KBM-7 (cell line): ENCODE measurements at regions not wholly inside any gene's neighbourhood (a gene's known extent, or its start where the extent isn't known, plus 50 kb on each side); places are given as distances from the start of the nearest gene placed in this dataset.

Experiments
- DNase-seq: peaks from one replicate; pipeline ENCODE4 v3.0.0-alpha.2; 2015
- in situ Hi-C: fragments of 300-500 bp; cut with MboI; formaldehyde crosslinking; loops from 2 replicates; pipeline ENCODE4 v1.14.3; 2020; ENCODE audit warnings: low sequenced_read_pairs, low pct_unique_long_range_greater_than_20kb, mixed read lengths

DNA sequence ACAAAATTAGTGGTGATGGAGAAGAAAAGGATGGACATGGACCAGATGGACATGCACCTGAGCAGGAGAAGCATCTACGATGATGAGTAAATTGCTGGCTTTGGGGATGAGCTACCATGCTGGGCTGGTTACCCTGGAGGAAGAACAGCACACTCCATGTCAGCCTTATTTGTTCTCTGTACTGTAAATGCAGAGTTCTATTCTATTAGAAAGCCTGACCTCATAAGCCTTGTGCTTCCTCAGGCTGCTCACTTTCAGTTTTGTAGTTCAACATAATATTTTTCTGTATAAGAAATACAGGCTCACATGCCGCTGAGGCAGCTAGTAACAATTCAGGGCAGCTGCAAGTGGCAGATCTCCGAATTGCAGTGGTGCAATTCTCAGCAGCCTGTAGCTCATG, 249.6 kb downstream of the PLA2G4A start:
- DNase-seq = no peak
- in situ Hi-C loops = no loop called here

DNA sequence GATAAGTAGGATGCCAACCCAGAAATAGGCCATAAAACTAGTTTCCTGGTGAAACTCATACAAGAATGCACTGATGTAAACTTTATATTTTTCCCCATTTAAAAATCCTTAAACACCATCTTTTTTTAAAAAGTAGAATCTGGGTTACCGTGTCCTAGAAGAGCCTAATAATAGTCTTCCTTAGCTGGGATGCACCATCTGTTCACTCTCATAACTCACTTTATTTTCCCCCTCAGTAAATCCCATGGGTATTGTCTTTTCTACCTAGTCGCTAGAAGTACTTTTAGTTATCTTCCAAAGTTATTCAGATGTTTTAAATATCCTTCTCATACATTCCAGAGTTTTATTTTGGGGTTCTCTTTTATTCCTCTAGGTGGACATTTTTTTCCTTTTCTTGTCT, 250.2 kb downstream of the PLA2G4A start:
- in situ Hi-C loops = no loop called here

DNA sequence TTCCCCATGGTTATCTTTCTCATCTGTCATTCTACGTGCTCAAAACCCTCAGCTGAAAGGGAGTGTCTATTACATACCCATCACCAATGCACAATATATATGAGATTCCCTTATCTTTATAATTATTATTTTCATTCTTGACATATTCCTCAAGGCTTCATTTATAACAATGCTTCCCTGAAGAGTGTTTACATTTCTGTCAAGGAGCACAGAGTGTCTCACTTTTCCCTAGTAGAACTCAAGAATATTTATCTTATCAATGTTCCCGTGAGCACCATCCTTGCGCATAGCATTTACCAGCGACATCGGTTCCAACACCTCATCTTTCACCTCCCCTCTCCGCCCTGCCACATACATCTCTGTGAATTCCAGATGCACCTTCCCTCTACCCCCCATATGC, 250.6 kb downstream of the PLA2G4A start:
- DNase-seq = no peak
- in situ Hi-C loops = no loop called here

More for the DNA sequence above, 250.2 kb downstream of the PLA2G4A start:
- no peak for DNase-seq

DNA sequence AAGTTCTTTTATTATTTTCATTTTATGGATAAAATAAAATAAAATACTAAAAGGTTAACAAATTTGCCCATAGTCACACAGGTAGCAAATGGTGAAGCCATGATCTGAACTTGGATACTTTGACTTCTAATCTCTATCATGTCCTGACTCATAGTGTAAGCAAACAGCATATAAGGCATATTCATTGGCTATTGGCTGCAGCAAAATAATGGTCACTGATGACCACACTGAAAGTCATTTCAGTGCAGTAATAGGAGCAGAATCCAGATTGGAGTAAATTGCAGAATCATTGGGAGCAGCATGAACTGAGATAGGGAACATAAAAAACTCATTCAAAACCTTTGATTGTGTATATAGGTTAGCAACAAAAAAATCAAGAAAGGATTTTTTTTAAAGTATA, 262.9 kb downstream of the PLA2G4A start:
- DNase-seq = no peak
- in situ Hi-C loops = no loop called here

DNA sequence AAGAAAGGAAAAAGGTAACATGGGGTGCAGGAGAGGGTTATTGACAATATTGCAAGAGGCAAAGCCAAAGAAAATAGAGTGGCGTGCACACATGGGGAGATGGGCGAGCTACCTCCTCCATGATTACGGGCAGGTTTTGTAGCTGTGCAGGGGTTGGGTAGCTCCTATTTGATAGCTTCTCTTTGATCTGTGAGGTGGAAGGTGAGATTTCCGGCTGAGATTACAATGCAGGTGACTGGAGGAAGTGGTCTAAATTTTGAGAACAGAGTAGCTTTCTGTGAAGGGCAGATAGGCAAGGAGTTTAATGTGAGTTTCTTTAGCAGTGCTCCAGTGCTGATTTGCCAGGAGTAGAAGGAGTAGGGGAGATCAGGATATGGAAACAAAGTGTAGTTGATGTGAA, 263.4 kb downstream of the PLA2G4A start:
- in situ Hi-C loops = no loop called here
- no peak for DNase-seq

DNA sequence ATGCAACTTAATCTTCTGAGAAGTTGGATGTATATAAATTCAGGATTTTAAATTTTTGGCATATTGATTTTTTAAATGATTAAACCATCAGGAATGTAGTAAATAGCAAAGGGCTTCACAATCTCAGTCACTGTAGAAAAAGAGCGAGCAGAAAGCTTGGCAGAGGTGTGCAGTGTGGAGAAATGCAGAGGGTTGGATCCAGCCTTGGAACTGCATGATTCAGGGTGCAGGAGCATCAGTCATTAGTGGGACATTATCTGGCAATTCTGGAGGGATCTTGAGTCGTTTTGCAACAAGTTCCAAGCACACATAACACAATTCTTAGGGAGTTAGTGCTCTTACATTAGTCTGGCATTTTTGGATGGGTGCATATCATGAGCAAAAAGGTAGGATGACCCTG, 267.9 kb downstream of the PLA2G4A start:
- no peak for DNase-seq
- in situ Hi-C loops = no loop called here

DNA sequence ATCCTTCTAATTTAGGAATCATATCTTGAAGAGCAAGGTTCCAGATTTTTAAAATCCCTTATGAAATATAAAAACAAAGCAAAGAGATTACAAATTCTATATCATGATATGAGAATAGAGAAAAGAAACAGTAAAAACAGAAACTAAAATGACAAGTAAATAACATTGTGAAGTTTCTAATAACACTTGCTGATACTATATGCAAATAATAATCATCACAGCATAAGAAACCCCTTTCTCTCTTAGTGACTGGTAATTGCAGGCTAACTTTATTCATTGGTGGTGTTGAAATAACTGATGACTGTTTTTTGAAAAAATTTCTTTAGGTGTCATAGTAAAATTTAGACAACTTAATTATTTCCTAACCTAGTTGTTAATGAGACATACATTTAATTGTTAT, 281.6 kb downstream of the PLA2G4A start:
- DNase-seq = no peak
- in situ Hi-C loops = no loop called here

DNA sequence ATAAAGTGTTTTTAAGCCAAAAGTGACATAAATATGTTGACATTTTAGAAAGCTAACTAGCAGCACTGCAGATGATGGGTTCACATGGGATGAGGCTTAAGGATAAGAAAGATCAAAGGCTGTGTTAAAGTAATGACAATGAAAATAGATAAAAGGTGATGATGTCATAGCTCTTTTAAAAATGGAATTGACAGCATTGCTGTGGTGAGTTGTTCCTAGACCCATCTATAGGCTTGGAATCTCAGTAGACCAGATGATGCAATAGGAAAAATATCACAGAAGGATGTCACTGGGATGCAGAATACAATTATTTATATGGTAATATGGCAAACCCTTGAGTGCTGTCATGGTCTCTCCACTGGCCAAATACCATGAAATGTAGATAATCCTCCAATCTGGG, 286.0 kb downstream of the PLA2G4A start:
- no peak for DNase-seq
- in situ Hi-C loops = no loop called here

DNA sequence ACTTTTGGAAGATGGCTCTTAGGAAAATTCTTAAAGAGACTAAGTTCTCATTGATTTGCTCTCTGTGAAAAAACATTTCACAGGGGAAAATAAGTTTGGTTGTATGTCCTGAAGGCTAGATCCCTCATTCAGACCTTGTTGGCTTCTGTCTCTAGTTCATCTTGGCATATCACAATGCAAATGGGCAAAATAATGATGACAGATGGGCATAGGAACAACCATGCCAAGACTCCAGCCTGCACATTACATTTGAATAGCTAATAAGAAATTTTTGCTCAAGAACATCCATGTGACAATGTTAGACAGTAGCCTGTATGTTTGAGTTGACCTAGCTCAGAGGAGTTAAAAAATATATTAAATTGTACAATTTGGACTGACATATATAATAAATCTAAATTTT, 292.9 kb downstream of the PLA2G4A start:
- in situ Hi-C loops = no loop called here
- DNase-seq = no peak

DNA sequence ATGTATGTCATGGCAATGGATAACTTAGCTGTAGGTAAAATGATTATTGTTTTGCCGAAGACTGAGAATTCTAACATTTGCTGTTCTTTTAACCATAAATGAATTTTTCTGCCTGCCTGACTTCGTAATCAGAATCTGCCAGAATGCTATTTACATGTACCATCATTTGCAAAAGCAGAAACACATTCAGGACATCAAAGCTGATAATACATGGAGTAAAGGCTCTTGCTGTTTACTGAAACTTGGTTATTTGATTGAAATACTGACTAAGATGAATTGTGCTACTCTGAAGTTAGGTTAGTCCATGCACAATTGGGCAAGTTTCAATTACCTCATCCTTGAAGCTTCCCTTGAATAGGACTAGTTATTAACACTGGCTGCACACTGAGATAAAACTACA, 293.8 kb downstream of the PLA2G4A start:
- no peak for DNase-seq
- in situ Hi-C loops = no loop called here

DNA sequence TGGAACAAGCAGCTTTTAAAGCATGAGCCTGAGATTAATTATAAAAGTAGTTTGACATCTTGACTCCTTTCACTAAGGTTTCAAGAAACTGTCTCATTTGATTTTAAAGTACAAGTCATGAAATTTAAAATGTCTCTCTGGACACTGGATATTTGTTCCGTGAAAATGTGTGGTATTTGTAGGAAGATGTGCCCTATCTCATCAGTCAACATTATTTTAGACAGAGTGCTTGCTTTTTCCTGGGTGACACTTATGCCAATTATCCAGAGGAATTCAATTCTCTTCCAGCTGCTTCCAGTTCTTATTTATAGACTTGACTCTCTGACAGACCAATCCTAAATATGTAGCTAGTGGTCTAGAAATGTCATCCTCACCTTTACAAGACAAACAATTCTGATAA, 300.4 kb downstream of the PLA2G4A start:
- in situ Hi-C loops = no loop called here
- DNase-seq = no peak

DNA sequence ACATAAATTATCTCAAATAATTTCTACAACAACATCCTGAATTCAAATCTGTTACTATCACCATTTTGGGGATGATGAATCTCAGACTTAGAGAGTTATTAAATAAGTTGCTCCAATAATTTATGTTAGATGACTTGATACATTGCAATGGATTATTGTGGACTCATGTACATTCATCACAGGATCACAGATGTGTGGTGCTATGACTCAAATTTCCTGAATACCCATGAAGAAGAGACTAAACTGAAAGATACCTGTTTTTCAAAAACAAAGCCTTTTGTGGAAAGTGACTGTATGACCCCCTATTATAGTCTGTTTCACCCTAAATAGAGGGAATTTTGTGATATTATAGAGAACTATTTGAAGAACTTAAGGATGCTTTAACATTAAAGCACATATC, 315.0 kb downstream of the PLA2G4A start:
- in situ Hi-C loops = no loop called here
- DNase-seq = no peak

DNA sequence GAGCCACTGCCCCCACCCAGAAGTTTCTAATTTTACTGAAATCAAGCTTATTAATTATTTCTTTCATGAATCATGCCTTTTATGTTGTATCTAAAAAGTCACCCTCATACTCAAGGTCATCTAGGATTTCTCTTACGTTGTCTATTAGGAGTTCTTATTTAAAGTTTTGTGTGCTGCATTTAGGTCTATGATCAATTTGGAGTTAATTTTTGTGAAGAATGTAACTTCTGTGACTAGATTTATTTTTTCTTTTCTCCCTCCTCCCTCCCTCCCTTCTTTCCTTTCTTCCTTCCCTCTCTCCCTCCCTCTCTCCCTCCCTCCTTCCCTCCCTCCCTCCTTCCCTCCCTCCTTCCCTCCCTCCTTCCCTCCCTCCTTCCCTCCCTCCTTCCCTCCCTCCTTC, 317.6 kb downstream of the PLA2G4A start:
- DNase-seq = no peak
- in situ Hi-C loops = no loop called here

DNA sequence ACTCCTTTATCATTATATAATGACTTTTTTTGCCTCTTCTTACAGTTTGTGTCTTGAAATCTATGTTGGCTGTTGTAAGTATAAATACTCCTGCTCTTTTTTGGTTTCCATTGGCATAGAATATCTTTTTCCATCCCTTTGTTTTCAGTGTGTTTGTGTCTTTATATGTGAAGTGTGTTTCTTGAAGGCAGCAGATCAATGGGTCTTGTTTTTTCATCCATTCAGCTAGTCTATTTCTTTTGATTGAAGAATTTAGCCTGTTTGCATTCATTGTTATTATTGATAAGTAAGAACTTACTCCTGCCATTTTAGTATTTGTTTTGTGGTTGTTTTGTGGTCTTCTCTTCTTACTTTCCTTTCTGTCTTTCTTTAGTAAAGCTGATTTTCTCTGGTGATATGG, 322.8 kb downstream of the PLA2G4A start:
- DNase-seq = no peak
- in situ Hi-C loops = no loop called here

DNA sequence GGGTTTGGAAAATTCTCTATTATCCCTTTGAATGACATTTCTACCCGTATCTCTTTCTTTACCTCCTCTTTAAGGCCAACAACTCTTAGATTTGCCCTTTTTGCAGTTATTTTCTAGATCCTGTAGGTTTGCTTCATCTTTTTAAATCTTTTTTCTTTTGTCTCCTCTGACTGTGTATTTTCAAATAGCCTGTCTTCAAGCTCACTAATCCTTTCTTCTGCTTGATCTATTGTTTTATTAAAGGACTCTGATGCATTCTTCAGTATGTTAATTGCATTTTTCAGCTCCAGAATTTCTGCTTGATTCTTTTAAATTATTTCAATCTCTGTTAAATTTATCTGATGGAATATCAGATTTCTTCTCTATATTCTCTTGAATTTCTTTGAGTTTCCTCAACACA, 324.3 kb downstream of the PLA2G4A start:
- DNase-seq = no peak
- in situ Hi-C loops = no loop called here

DNA sequence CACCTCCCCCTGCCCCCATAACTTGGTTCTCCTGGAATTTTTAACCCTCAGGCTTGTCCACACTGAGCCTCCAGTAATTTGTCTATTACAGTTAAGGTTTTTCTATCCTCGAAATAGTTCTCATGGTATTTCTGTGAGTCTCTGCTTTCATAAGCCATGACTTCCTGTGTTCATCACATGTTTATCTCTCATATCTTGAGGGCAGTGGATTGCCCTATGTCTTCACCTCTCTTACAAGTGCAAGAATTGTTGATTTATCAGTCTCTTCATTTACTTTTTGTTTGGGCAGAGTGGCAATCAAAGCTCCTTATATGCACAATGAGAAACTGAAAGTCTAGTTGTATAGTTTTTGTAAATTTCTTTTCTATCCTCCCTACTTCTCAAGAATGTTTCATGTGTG, 328.4 kb downstream of the PLA2G4A start:
- in situ Hi-C loops = no loop called here
- no peak for DNase-seq

DNA sequence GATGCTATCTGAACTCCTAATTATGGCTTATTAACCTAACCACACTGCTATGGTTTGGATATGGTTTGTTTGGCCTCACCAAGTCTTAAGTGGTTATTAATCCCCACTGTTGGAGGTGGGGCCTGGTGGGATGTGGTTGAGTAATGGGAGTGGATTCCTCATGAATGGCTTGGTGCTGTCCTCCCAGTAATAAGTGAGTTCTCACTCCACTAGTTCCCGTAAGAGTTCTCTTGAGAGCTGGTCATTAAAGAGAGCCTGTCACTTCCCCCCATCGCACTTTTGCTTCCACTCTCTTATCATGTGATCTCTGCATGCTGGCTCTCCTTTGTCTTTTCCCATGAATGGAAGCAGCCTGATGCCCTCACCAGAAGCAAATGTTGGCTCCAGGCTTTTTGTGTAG, 328.8 kb downstream of the PLA2G4A start:
- in situ Hi-C loops = no loop called here
- DNase-seq = no peak

DNA sequence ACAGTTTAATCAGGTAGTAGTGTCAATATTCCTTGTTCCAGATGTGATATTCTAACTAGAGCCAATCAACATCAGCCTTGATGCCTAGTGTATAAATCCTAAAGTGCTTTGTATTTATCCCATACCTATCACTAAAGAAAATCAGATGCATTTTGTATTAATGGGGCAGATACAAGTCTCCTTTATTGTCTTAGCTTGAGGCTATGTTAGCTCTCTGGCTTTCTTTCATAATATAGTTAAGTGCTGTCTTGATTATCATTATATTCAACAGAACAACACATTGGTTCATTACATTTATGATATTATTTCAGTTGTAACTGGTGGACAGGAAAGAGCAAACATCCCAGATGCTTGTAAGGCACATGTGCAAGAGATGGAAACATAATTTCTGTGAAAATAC, 338.8 kb downstream of the PLA2G4A start:
- no peak for DNase-seq
- in situ Hi-C loops = no loop called here

DNA sequence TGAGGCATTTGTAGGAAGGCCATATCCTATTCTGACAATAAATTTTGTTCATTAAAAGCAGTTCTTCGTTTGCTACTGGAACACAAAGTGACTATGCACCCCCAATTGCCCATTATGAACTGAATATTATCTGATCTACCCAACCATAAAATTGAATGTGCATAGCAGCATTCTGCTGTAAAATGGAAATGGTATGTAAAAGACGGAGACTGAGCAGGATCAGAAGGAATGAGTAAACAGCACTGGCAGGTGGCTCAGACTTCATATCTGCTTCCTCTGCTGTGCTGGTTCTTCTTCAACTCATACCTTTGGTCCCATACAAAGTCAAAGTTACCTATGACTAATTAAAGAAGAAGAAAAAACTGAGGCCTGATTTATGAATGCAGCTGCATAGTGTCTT, 339.5 kb downstream of the PLA2G4A start:
- in situ Hi-C loops = no loop called here
- DNase-seq = no peak

DNA sequence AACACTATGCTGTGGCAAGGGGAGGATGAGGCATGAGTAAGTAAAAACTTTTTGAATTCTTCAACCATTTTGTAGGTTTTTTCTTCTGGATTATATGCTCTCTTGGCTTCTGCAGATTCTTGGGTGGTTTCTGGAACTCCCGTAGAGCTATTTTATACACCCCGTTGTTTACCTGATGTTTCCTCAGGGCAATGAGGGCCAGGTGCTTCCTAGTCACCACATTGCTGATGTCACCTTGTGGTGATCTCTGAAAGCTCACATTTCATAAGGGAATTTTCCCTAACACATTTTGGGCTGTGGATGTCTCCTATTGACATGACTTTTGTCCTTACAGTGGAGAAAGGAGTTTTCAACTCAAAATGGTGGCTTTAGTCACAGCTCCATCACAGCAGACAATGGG, 356.6 kb downstream of the PLA2G4A start:
- in situ Hi-C loops = no loop called here
- DNase-seq = no peak

DNA sequence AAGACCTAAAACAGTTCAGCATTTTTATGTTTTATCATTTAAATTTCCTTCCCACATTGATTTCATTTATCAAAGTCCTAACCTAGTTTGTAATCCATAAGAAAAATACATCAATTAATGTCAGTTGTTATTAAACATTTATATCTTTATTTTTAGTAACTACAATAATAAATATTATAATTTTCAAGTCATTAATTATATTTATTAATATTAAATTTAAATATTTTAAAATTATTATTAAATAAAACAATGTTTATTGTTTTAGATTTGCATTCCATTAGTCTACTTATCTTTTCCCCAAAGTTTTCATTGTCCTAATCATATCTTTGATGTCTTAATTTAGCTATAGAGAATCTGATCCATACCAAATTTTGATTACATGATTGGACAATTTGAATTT, 368.9 kb downstream of the PLA2G4A start:
- in situ Hi-C loops = no loop called here
- DNase-seq = no peak

DNA sequence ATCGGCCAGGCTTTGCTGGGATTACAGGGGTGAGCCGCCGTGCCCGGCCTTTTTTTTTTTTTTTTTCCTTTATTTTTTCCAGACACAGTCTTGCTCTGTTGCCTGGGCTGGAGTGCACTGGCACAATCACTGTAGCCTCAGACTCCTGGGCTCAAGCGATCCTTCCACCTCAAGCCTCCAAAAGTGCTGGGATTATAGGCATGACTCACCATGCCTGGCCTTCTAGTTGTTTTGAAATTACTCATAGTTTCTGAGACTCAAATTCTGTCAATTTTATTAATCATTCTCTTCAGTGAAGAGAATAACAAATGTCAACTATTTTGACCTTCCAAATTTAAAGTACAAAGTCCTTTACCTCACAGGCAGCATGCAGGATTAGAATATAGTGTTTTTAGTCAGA, 374.5 kb downstream of the PLA2G4A start:
- in situ Hi-C loops = no loop called here
- no peak for DNase-seq
